ENCODE measurements at regions not wholly inside any gene's neighbourhood (a gene's known extent, or its start where the extent isn't known, plus 50 kb on each side); places are given as distances from the start of the nearest gene placed in this dataset.

DNA sequence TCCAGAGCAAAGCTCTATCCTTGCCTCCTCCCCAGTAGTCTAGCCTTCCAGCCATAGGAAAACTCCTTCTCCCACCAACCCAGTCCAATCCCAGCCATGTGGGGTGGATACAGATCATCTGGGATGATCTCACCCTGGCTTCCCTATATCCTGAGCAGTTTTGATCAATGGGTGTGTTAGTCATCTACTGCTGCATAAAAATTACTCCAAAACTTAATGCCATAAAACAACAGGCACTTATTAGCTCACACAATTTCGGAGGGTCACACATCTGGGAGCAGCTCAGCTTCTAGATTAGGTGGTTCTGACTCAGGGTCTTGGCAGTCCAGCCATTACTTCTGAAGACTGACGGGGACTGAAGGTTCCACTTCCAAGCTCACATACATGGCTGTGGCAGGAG lies 190.4 kb downstream of the SPP2 start:
- no peak for TF ChIP-seq ZNF274 (IDR thresholded peaks at IDR 0.05; ENCODE audit: low read depth, low read length)
- TF ChIP-seq YY1 (IDR thresholded peaks at IDR 0.05; ENCODE audit: insufficient read depth, insufficient read length) = no peak

Measured in NT2/D1 (cell line).